Mammary epithelial cell (primary cell): ENCODE measurements at regions not wholly inside any gene's neighbourhood (a gene's known extent, or its start where the extent isn't known, plus 50 kb on each side); places are given as distances from the start of the nearest gene placed in this dataset.

Experiments used
- EZH2 ChIP-seq: IDR thresholded peaks from 2 replicates; pipeline ENCODE4 v1.6.1; 2012; ENCODE audit warnings: low read length, inconsistent platforms, borderline replicate concordance
- TF ChIP-seq, protein P1 (sequence below), 2 donors: IDR thresholded peaks in 1 of 2; conservative IDR thresholded peaks in 1 of 2; 2 replicates each; pipeline ENCODE4 v1.5.1; 2011 to 2012; ENCODE audit warnings: inconsistent platforms in 2 of 2, low read length in 2 of 2, mild to moderate bottlenecking in 2 of 2, control low read depth in 1 of 2, low read depth in 1 of 2; ENCODE audit not compliant: insufficient read depth in 1 of 2; ENCODE audit errors: extremely low read depth in 1 of 2

DNA sequence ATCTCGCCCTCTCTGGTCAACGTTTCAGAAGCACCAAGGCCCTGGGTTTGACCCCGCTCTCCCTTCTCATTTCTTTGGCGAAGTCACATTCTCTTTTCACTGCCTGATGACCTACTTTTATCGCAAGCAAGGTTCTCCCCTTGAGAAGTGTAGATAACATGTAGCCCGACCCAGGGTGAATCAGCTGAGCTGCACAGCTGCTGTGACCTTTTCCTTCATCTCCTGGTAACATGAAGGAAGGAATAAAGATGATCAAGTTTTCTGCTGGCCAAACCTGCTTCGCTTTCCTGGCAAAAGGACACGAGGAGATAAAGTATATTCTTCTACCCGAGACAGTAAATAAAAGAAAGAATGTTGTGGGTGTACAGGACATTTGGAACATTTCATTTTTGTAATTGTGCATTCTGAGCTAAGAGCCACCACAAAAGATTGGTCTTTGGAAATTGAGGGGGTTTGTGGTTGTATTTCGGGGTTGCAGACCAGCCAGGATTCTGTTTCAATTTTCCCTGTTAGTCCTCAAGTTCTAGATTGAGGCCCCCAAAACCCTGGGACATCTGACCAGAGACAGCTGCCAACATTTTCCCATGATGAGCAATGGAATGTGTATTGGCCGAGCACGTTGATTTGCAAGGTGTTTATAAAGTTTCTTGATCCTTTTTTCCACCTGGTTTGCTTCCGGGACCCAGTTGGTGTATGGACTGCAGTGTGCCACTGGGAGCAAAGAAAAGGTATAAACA lies 155.1 kb upstream of the ZNF462 start:
- TF ChIP-seq, protein P1, sequence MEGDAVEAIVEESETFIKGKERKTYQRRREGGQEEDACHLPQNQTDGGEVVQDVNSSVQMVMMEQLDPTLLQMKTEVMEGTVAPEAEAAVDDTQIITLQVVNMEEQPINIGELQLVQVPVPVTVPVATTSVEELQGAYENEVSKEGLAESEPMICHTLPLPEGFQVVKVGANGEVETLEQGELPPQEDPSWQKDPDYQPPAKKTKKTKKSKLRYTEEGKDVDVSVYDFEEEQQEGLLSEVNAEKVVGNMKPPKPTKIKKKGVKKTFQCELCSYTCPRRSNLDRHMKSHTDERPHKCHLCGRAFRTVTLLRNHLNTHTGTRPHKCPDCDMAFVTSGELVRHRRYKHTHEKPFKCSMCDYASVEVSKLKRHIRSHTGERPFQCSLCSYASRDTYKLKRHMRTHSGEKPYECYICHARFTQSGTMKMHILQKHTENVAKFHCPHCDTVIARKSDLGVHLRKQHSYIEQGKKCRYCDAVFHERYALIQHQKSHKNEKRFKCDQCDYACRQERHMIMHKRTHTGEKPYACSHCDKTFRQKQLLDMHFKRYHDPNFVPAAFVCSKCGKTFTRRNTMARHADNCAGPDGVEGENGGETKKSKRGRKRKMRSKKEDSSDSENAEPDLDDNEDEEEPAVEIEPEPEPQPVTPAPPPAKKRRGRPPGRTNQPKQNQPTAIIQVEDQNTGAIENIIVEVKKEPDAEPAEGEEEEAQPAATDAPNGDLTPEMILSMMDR (conservative IDR thresholded peaks at IDR 0.05 in 1 of 2, IDR thresholded peaks at IDR 0.05 in 1 of 2; ENCODE audit: extremely low read depth in 1 of 2, insufficient read depth in 1 of 2, low read depth in 1 of 2, low read length in 2 of 2): no peak
- TF ChIP-seq EZH2: no peak
